Kidney (tissue), 13 donors: ENCODE measurements at regions not wholly inside any gene's neighbourhood (a gene's known extent, or its start where the extent isn't known, plus 50 kb on each side); places are given as distances from the start of the nearest gene placed in this dataset.

Source experiments
- DNase-seq, 5 donors: peaks; one replicate each; pipeline ENCODE4 v3.0.0-alpha.2; 2013 to 2020
- FAIRE-seq: peaks from 2 replicates; lab custom pipeline; 2012; peaks lifted over from hg19 to GRCh38; lab: Jason Lieb, UNC
- H3K27ac ChIP-seq, 2 donors: one replicate each; pipeline ENCODE4 v1.7.0; 2013; ENCODE audit warnings: low read depth in 2 of 2, low read length in 2 of 2, inconsistent platforms in 1 of 2
- H3K27me3 ChIP-seq: one replicate; pipeline ENCODE4 v1.7.1; 2013; ENCODE audit warnings: low read length, inconsistent platforms; ENCODE audit not compliant: control insufficient read depth, insufficient read depth
- H3K36me3 ChIP-seq, 3 donors: one replicate each; pipeline versions ENCODE4 v1.7.0 to v1.7.1; 2013; ENCODE audit warnings: low read length in 3 of 3, control low read depth in 1 of 3, inconsistent platforms in 1 of 3; ENCODE audit not compliant: insufficient read depth in 3 of 3, control insufficient read depth in 2 of 3
- H3K4me1 ChIP-seq, 3 donors: one replicate each; pipeline versions ENCODE4 v1.7.0 to v1.7.1; 2013; ENCODE audit warnings: low read length in 3 of 3, inconsistent platforms in 1 of 3, low read depth in 1 of 3; ENCODE audit not compliant: control insufficient read depth in 2 of 3, insufficient read depth in 2 of 3
- H3K4me3 ChIP-seq, 3 donors: one replicate each; pipeline versions ENCODE4 v1.7.0 to v1.8.1; 2013; ENCODE audit warnings: low read length in 3 of 3, control low read depth in 1 of 3, inconsistent platforms in 1 of 3
- H3K9ac ChIP-seq, 3 donors: one replicate each; pipeline versions ENCODE4 v1.7.0 to v1.7.1; 2013; ENCODE audit warnings: low read length in 3 of 3, control low read depth in 1 of 3, inconsistent platforms in 1 of 3
- H3K9me3 ChIP-seq, 3 donors: one replicate each; pipeline versions ENCODE4 v1.7.0 to v1.7.1; 2013; ENCODE audit warnings: low read length in 3 of 3, control low read depth in 1 of 3, inconsistent platforms in 1 of 3; ENCODE audit not compliant: control insufficient read depth in 2 of 3, insufficient read depth in 1 of 3
- intact Hi-C: fragments of 100-400 bp; cut with DNase I; formaldehyde crosslinking; loops from one replicate; pipeline ENCODE4 v1.11.1; 2022
- TF ChIP-seq, protein P1 (sequence below): IDR thresholded peaks from 3 replicates; pipeline ENCODE4 v1.5.1; 2012; ENCODE audit warnings: mild to moderate bottlenecking, moderate library complexity, borderline replicate concordance; ENCODE audit not compliant: insufficient read depth; ENCODE audit errors: extremely low read depth
- donor health status: control.
- donor health status: control.
- donor health status: control.
- donor health status: control.
- donor health status: control.
- donor health status: DM: yes; HTN: yes; CAD: no.
- donor health status: Normal renal cell carcinoma (clear cell type).

DNA sequence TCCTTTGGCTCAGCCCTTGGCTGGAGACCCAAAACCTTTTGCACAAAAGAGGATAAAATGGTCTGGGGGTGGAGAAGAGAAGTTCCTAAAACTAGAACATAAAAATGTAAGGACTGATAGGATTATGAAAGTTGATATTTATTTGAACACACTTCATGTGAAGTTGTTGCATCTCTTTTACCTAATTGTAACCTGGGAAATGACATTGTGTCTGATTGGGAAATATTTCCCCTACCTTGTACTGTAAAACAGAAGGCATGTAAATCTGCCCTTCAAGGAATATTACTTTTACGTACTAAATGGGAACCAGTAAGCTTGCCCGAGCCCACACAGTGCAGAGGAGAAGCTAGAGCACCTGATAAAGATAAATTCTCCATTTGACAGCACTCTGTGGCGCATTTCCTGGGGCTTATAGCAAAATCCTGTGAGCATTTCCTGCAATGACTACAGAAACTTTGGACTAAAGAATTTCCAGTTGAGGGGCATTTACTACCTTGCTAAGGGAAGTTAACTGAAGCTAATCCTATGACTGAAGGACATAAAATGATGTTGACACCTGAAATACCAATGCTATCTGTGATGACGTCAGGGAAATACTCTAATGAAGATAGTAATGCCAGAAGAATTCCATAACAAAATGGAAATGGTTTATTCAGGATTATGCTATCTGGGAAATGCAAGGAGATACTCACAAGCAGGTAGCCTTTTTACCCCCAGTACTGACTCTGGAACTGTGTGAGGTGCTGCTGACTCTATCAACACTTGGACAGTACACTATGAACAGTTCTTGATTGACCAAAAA lies 78.3 kb upstream of the LIFR start:
- intact Hi-C loops, result no loop called here
- Histone ChIP-seq H3K9ac (no peak overlapping the region), H3K27ac (peak overlapping the region in 1 of 2 donors; percentile 56), H3K27me3 (no peaks in the 10 kb centered on the region), H3K36me3 (no peaks in the 10 kb centered on the region), H3K4me3 (no peak overlapping the region), H3K9me3 (peaks cover 0 to 13% (median 2%) of the 10 kb centered on the region in 3 donors), H3K4me1 (peaks cover 0 to 13% (median 11%) of the 10 kb centered on the region in 3 donors)
- DNase-seq, result peak in 1 of 5 donors; percentile 45
- FAIRE-seq, result no peak
- TF ChIP-seq, protein P1, sequence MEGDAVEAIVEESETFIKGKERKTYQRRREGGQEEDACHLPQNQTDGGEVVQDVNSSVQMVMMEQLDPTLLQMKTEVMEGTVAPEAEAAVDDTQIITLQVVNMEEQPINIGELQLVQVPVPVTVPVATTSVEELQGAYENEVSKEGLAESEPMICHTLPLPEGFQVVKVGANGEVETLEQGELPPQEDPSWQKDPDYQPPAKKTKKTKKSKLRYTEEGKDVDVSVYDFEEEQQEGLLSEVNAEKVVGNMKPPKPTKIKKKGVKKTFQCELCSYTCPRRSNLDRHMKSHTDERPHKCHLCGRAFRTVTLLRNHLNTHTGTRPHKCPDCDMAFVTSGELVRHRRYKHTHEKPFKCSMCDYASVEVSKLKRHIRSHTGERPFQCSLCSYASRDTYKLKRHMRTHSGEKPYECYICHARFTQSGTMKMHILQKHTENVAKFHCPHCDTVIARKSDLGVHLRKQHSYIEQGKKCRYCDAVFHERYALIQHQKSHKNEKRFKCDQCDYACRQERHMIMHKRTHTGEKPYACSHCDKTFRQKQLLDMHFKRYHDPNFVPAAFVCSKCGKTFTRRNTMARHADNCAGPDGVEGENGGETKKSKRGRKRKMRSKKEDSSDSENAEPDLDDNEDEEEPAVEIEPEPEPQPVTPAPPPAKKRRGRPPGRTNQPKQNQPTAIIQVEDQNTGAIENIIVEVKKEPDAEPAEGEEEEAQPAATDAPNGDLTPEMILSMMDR, result no peak

- Histone ChIP-seq H3K36me3 (no peaks in the 10 kb centered on the region), H3K9ac (no peak overlapping the region), H3K9me3 (peaks cover 0 to 13% (median 2%) of the 10 kb centered on the region in 3 donors), H3K27ac (peak overlapping the region in 1 of 2 donors; percentile 75), H3K4me3 (no peak overlapping the region), H3K27me3 (no peaks in the 10 kb centered on the region), H3K4me1 (peaks cover 0 to 21% (median 14%) of the 10 kb centered on the region in 3 donors)
- DNase-seq (peak in 3 of 5 donors; percentile 33 to 69 (median 66)), FAIRE-seq (no peak)
- TF ChIP-seq, protein P1, result no peak
- intact Hi-C loops, result no loop called here
These were observed 80.2 kb upstream of the LIFR start for GRCh38 chr5:38636626-38637025.

DNA sequence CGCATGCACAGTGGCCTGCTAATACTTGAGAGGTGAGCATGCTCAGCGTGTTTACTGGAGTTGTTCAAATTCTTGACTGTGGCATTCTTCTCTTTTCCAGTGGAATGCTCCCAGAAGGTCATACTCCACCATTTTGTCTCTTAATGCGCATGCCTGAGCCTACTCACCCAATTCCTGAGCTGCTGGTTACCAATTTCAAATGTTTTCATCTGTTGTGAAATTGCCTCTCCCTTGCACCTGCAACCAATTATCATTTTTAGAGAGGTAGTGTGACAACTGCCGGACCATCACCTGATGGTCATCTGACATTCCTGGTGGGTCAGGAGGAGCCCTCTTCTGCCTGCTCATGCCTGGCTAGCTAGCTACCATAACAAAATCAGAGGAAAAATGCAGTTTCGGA lies 82.2 kb upstream of the LIFR start:
- Histone ChIP-seq H3K27me3 (no peaks in the 10 kb centered on the region), H3K27ac (no peak overlapping the region), H3K9ac (no peak overlapping the region), H3K9me3 (no peaks in the 10 kb centered on the region), H3K4me1 (peaks cover 0 to 36% (median 17%) of the 10 kb centered on the region in 3 donors), H3K36me3 (no peaks in the 10 kb centered on the region), H3K4me3 (no peak overlapping the region)
- no peak for DNase-seq
- no peak for FAIRE-seq
- intact Hi-C loops, result no loop called here
- TF ChIP-seq, protein P1, result no peak
